LNCAP (cell line): ENCODE measurements at regions not wholly inside any gene's neighbourhood (a gene's known extent, or its start where the extent isn't known, plus 50 kb on each side); places are given as distances from the start of the nearest gene placed in this dataset.

Experiments used
- CTCF ChIP-seq: fragments of 450-650 bp; IDR thresholded peaks from 2 replicates; pipeline ENCODE4 v1.5.1; 2017; ENCODE audit warnings: mild to moderate bottlenecking

- no peak for TF ChIP-seq CTCF
These were observed 276.8 kb upstream of the PFKP start for GRCh38 chr10:2790396-2791188.

GRCh38 chr10:2786251-2786650 lies 281.1 kb upstream of the PFKP start:
- no peak for TF ChIP-seq CTCF

- no peak for TF ChIP-seq CTCF
These were observed 282.6 kb upstream of the PFKP start for GRCh38 chr10:2784766-2785165.

GRCh38 chr10:2782950-2783349 lies 284.4 kb upstream of the PFKP start:
- TF ChIP-seq CTCF, result no peak

GRCh38 chr10:2782265-2782664 lies 285.1 kb upstream of the PFKP start:
- no peak for TF ChIP-seq CTCF

GRCh38 chr10:2777666-2778355 lies 289.5 kb upstream of the PFKP start:
- no peak for TF ChIP-seq CTCF

GRCh38 chr10:2772816-2773631 lies 294.3 kb upstream of the PFKP start:
- no peak for TF ChIP-seq CTCF
